CD8-positive, alpha-beta memory T cell (primary cell): ENCODE measurements at regions not wholly inside any gene's neighbourhood (a gene's known extent, or its start where the extent isn't known, plus 50 kb on each side); places are given as distances from the start of the nearest gene placed in this dataset.

Source experiments
- CTCF ChIA-PET: fragments of 350-600 bp; sonication (Branson Sonifier 250); formaldehyde crosslinking; loops from one replicate; lab custom pipeline; 2021; ENCODE audit warnings: antibody characterized with exemption; lab: Charles Lee
- POLR2A ChIA-PET: fragments of 350-600 bp; sonication (Branson Sonifier 250); formaldehyde crosslinking; loops from one replicate; lab custom pipeline; 2021; ENCODE audit warnings: antibody characterized with exemption; lab: Charles Lee
- DNase-seq, 5 donors: peaks; one replicate each; pipeline versions ENCODE4 v3.0.0 to v3.0.0-alpha.2; 2020 to 2022; ENCODE audit warnings: mixed read lengths in 1 of 5
- H3K27ac ChIP-seq: one replicate; pipeline ENCODE4 v1.7.0; 2013; ENCODE audit warnings: low read depth, mild to moderate bottlenecking, low read length, moderate library complexity
- H3K27me3 ChIP-seq: 2 replicates; pipeline ENCODE4 v1.7.0; 2013; ENCODE audit warnings: low read length, mild to moderate bottlenecking; ENCODE audit not compliant: insufficient read depth, poor library complexity, severe bottlenecking
- H3K36me3 ChIP-seq: 2 replicates; pipeline ENCODE4 v1.7.0; 2013; ENCODE audit warnings: mild to moderate bottlenecking, low read length, moderate library complexity; ENCODE audit not compliant: insufficient read depth
- H3K4me1 ChIP-seq: 2 replicates; pipeline ENCODE4 v1.7.0; 2013; ENCODE audit warnings: mild to moderate bottlenecking, low read length, moderate library complexity; ENCODE audit not compliant: insufficient read depth
- H3K4me3 ChIP-seq: 2 replicates; pipeline ENCODE4 v1.7.0; 2013; ENCODE audit warnings: mild to moderate bottlenecking, low read length
- H3K9me3 ChIP-seq: 2 replicates; pipeline ENCODE4 v1.7.0; 2013; ENCODE audit warnings: mild to moderate bottlenecking, low read length
- H3K27ac Mint-ChIP-seq, 8 donors: one replicate each; pipeline ENCODE4 v1.8.0; 2020 to 2021; ENCODE audit warnings: mixed read lengths in 8 of 8, mild to moderate bottlenecking in 6 of 8, inconsistent platforms in 3 of 8, moderate library complexity in 3 of 8
- H3K27me3 Mint-ChIP-seq, 2 donors: one replicate each; pipeline ENCODE4 v1.8.0; 2020 to 2021; ENCODE audit warnings: mixed read lengths in 2 of 2, mild to moderate bottlenecking in 1 of 2, moderate library complexity in 1 of 2
- H3K36me3 Mint-ChIP-seq, 3 donors: one replicate each; pipeline ENCODE4 v1.8.0; 2020 to 2021; ENCODE audit warnings: mixed read lengths in 3 of 3, inconsistent platforms in 1 of 3, mild to moderate bottlenecking in 1 of 3
- H3K4me1 Mint-ChIP-seq, 3 donors: one replicate each; pipeline ENCODE4 v1.8.0; 2020 to 2021; ENCODE audit warnings: mixed read lengths in 3 of 3, inconsistent platforms in 1 of 3, mild to moderate bottlenecking in 1 of 3
- H3K4me3 Mint-ChIP-seq, 7 donors: one replicate each; pipeline ENCODE4 v1.8.0; 2020 to 2021; ENCODE audit warnings: mixed read lengths in 7 of 7, mild to moderate bottlenecking in 6 of 7, moderate library complexity in 4 of 7, inconsistent platforms in 2 of 7
- H3K9me3 Mint-ChIP-seq, 5 donors: one replicate each; pipeline ENCODE4 v1.8.0; 2020 to 2022; ENCODE audit warnings: mixed read lengths in 5 of 5, mild to moderate bottlenecking in 3 of 5, moderate library complexity in 2 of 5, inconsistent platforms in 1 of 5

DNA sequence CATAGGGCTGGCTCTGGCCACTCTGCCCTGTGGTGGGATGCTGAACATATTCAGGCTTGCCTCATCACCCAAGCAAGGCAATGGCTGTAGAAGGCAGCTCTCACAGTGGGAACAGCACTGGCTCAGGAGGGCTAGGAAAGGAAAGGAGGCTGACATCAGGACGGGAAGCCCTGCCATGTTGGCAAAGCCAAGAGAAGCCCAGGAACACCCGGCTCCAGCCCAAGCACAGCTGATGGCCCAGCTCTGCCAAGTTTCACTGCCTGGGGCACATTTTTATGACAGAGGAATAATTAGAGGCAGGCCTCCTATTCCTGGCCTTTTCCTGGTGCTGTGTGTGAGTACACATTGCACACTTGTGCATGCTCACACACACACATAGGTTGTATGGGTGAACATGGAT, 163.6 kb upstream of the SMIM23 start:
- H3K4me3 ChIP-seq = no peak overlapping the region
- CTCF ChIA-PET = no interaction called here
- no peaks in the 10 kb centered on the region for H3K4me1 ChIP-seq
- no peak for DNase-seq
- H3K4me1 Mint-ChIP-seq = no peaks in the 10 kb centered on the region
- no peaks in the 10 kb centered on the region for H3K9me3 Mint-ChIP-seq
- no peak overlapping the region for H3K27ac ChIP-seq
- no peak overlapping the region for H3K27ac Mint-ChIP-seq
- peaks cover 0 to 5% of the 10 kb centered on the region in 2 donors for H3K27me3 Mint-ChIP-seq
- no peaks in the 10 kb centered on the region for H3K9me3 ChIP-seq
- no peaks in the 10 kb centered on the region for H3K27me3 ChIP-seq
- POLR2A ChIA-PET = no interaction called here
- no peaks in the 10 kb centered on the region for H3K36me3 ChIP-seq
- no peaks in the 10 kb centered on the region for H3K36me3 Mint-ChIP-seq
- H3K4me3 Mint-ChIP-seq = no peak overlapping the region

DNA sequence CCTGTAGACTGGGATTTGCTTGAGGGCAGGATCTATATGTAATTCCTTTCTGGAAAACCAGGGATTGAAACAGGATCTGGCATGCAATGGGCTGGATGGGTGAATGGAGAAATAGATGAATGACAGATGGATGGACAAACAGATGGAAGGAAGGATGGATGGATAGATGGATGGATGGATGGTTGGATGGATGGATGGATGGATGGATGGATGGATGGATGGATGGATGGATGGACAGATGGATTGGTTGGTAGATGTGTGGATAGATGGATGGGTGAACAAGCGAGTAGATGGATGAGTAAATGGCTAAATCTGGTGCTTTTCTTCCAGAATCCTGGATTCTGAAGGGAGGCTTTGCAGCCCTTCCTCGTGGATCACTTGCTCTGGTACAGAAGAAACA, 162.5 kb upstream of the SMIM23 start:
- no peaks in the 10 kb centered on the region for H3K27me3 ChIP-seq
- H3K36me3 ChIP-seq = no peaks in the 10 kb centered on the region
- Mint-ChIP-seq H3K9me3 (no peaks in the 10 kb centered on the region), H3K4me3 (no peak overlapping the region), H3K4me1 (no peaks in the 10 kb centered on the region), H3K36me3 (no peaks in the 10 kb centered on the region), H3K27ac (no peak overlapping the region), H3K27me3 (peaks cover under 1 to 5% of the 10 kb centered on the region in 2 donors)
- H3K9me3 ChIP-seq = no peaks in the 10 kb centered on the region
- no peak overlapping the region for H3K27ac ChIP-seq
- no peaks in the 10 kb centered on the region for H3K4me1 ChIP-seq
- no peak overlapping the region for H3K4me3 ChIP-seq
- ChIA-PET CTCF (no interaction called here), POLR2A (no interaction called here)
- DNase-seq = no peak

DNA sequence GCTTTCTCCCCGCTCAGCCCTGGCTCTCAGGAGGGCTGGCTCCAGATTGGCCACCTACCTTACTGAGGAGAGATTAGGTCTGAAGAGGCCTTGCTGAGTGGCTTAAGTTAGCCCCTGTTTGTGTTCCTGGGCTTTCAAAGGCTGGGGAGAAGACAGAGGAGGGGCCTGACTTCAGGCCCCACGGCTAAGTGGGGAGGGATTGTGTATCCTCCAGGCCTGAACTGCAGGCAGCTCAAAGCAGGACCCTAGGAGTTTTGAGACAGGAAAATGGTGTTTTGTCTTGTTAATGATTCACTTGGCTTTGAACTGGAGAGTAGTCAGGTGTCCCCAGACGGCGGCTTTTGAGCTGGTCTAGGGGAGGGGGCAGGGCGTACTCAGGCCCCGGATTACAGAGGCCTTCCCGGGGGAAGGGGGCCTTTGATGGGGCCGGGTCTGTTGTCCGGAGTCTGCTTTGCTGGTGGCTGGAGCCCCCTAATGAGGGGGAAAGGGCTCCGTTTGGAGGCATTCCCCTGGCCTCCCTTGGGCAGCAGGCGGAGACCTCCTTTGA, 162.0 kb upstream of the SMIM23 start:
- H3K27me3 ChIP-seq = no peaks in the 10 kb centered on the region
- ChIA-PET POLR2A (no interaction called here), CTCF (no interaction called here)
- no peak for DNase-seq
- Mint-ChIP-seq H3K4me1 (no peaks in the 10 kb centered on the region), H3K36me3 (no peaks in the 10 kb centered on the region), H3K27me3 (peaks cover 4 to 6% of the 10 kb centered on the region in 2 donors), H3K9me3 (no peaks in the 10 kb centered on the region), H3K27ac (no peak overlapping the region), H3K4me3 (no peak overlapping the region)
- no peaks in the 10 kb centered on the region for H3K36me3 ChIP-seq
- H3K27ac ChIP-seq = no peak overlapping the region
- no peak overlapping the region for H3K4me3 ChIP-seq
- H3K9me3 ChIP-seq = no peaks in the 10 kb centered on the region
- H3K4me1 ChIP-seq = no peaks in the 10 kb centered on the region

DNA sequence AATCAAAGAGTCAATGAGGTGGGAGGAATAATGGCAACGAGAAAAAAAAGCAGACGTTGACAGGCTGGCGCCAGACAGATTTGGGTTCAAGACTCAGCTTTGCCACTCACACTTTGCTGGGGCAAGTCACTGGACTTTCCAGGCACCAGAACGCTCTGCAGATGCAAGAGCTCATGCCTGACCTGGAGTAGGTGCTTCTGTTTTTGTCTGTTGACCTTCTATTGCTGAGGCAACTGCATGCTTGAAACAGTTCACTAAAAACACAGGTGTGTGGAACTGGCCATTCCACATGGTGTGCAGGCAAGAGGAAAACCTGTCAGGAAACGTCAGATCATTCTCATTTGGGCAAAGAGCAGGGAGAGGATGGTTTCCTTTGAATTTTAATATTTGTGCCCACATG, 161.2 kb upstream of the SMIM23 start:
- Mint-ChIP-seq H3K27me3 (peaks cover 5 to 12% of the 10 kb centered on the region in 2 donors), H3K4me3 (no peak overlapping the region), H3K4me1 (no peaks in the 10 kb centered on the region), H3K27ac (no peak overlapping the region), H3K36me3 (no peaks in the 10 kb centered on the region), H3K9me3 (no peaks in the 10 kb centered on the region)
- no peaks in the 10 kb centered on the region for H3K4me1 ChIP-seq
- POLR2A ChIA-PET = no interaction called here
- no peaks in the 10 kb centered on the region for H3K9me3 ChIP-seq
- H3K27me3 ChIP-seq = no peaks in the 10 kb centered on the region
- CTCF ChIA-PET = no interaction called here
- no peaks in the 10 kb centered on the region for H3K36me3 ChIP-seq
- no peak overlapping the region for H3K4me3 ChIP-seq
- no peak overlapping the region for H3K27ac ChIP-seq
- no peak for DNase-seq

DNA sequence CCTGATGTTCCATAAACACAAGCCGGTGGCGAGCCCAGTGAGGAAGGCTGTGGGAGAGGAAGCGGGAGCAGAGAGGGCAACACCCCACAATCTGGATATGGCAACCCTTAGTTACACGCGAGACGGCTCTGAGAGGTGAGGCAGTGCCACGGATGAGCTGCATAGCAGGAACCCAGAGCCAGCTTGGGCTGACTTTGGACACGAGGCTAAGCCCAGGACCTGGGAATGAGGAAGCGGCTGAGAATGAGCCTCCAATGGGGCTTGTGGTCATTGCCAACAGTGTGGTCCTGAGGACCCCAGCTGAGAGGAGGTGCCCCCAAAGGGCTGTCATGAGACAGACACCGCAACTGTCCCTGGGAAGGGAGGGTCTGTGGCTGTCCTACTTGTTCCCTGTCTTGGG, 160.0 kb upstream of the SMIM23 start:
- H3K9me3 ChIP-seq = no peaks in the 10 kb centered on the region
- no peak overlapping the region for H3K4me3 ChIP-seq
- no peaks in the 10 kb centered on the region for H3K27me3 ChIP-seq
- H3K36me3 Mint-ChIP-seq = no peaks in the 10 kb centered on the region
- H3K36me3 ChIP-seq = no peaks in the 10 kb centered on the region
- H3K27ac Mint-ChIP-seq = no peak overlapping the region
- H3K4me3 Mint-ChIP-seq = no peak overlapping the region
- H3K4me1 Mint-ChIP-seq = no peaks in the 10 kb centered on the region
- no peaks in the 10 kb centered on the region for H3K4me1 ChIP-seq
- ChIA-PET POLR2A (no interaction called here), CTCF (no interaction called here)
- no peaks in the 10 kb centered on the region for H3K9me3 Mint-ChIP-seq
- no peak for DNase-seq
- H3K27me3 Mint-ChIP-seq = peaks cover 5 to 12% of the 10 kb centered on the region in 2 donors
- no peak overlapping the region for H3K27ac ChIP-seq

DNA sequence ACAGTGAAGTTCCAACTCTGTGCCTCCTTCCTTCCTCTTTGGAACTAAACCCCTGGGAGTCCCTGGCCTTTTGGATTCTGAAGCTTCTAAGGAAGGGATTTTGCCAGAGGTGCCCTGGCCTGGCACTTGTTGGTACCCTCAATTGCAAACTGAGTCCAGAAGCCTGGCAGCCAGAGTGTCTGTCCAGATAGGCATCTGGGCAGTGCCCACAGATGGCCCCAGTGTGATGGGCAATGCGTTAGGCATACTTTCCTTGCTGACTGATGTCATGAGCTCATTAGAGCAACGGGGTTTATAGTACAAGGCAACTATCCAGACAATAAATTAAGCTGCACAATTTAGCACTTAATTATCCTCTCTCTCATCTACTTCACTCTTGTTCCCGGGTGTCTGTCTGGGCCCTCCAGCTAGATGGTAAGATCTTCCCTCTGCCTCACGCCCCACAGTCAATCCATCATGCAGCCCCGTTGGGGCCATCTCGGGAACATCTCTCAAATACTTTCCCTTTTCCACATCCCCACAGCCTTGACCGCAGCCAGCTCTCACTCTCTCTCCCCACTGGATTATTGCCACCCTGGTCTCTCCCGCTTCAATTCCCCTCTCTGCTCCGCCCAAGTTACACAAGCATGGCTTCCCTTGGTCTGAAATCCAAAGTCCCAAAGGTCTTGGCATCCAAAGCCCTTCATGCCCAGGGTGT, 157.5 kb upstream of the SMIM23 start:
- Mint-ChIP-seq H3K36me3 (no peaks in the 10 kb centered on the region), H3K4me3 (no peak overlapping the region), H3K27me3 (peaks cover 4 to 25% of the 10 kb centered on the region in 2 donors), H3K9me3 (no peaks in the 10 kb centered on the region), H3K27ac (no peak overlapping the region), H3K4me1 (no peaks in the 10 kb centered on the region)
- H3K27me3 ChIP-seq = no peaks in the 10 kb centered on the region
- no peak overlapping the region for H3K27ac ChIP-seq
- DNase-seq = no peak
- H3K36me3 ChIP-seq = no peaks in the 10 kb centered on the region
- ChIA-PET POLR2A (no interaction called here), CTCF (no interaction called here)
- H3K4me1 ChIP-seq = no peaks in the 10 kb centered on the region
- no peaks in the 10 kb centered on the region for H3K9me3 ChIP-seq
- H3K4me3 ChIP-seq = no peak overlapping the region

DNA sequence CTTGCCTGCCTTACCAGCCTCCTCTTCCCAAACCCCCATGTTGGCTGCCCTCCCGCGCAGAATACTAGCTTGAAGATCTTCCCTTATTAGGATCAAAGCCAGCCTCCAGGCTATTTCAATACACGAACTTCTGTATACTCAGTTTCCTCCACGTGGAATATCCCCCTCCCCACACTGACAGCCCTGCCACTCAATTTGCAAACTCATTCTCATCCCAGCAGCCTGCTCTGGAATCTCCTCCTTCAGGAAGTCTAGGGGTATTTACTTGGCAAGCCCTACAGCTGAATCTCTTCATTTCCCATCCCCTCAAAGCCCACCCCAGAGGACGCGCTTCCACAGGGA, 157.0 kb upstream of the SMIM23 start:
- Histone ChIP-seq H3K4me3 (no peak overlapping the region), H3K27ac (no peak overlapping the region), H3K9me3 (no peaks in the 10 kb centered on the region), H3K36me3 (no peaks in the 10 kb centered on the region), H3K27me3 (no peaks in the 10 kb centered on the region), H3K4me1 (no peaks in the 10 kb centered on the region)
- CTCF ChIA-PET = no interaction called here
- Mint-ChIP-seq H3K27me3 (peaks cover 4 to 25% of the 10 kb centered on the region in 2 donors), H3K9me3 (no peaks in the 10 kb centered on the region), H3K4me3 (no peak overlapping the region), H3K36me3 (no peaks in the 10 kb centered on the region), H3K4me1 (no peaks in the 10 kb centered on the region), H3K27ac (no peak overlapping the region)
- POLR2A ChIA-PET = no interaction called here
- DNase-seq = no peak

DNA sequence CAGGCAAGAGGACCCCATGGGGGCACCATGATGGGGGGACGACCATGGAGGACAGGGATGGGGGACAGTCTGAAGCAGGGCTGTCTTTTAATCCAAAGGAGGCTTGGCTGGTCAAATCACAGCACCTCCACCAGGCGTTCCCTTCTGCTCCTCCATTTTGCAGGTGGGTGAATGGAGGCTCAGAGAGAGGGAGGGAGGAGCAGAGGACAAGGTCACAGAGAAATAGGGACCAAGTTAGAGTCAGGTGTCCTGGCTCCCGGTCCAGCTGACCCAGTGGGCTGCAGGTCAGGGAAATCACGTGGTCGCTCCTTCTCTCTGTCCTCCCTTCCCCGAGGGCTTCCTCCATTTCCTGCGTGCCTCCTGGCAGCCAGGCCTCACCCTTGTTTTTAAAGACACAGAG, 156.4 kb upstream of the SMIM23 start:
- Histone ChIP-seq H3K27me3 (no peaks in the 10 kb centered on the region), H3K36me3 (no peaks in the 10 kb centered on the region), H3K27ac (no peak overlapping the region), H3K4me3 (no peak overlapping the region), H3K9me3 (no peaks in the 10 kb centered on the region), H3K4me1 (no peaks in the 10 kb centered on the region)
- POLR2A ChIA-PET = no interaction called here
- no peaks in the 10 kb centered on the region for H3K9me3 Mint-ChIP-seq
- H3K4me1 Mint-ChIP-seq = no peaks in the 10 kb centered on the region
- peaks cover 6 to 28% of the 10 kb centered on the region in 2 donors for H3K27me3 Mint-ChIP-seq
- H3K4me3 Mint-ChIP-seq = no peak overlapping the region
- CTCF ChIA-PET = no interaction called here
- peak overlapping the region in 1 of 8 donors; percentile 29 for H3K27ac Mint-ChIP-seq
- no peaks in the 10 kb centered on the region for H3K36me3 Mint-ChIP-seq
- DNase-seq = no peak
